HG03457 (cell line): ENCODE measurements at regions not wholly inside any gene's neighbourhood (a gene's known extent, or its start where the extent isn't known, plus 50 kb on each side); places are given as distances from the start of the nearest gene placed in this dataset.

Source experiments
- ATAC-seq: cut with Tn5 transposase; IDR thresholded peaks from one replicate; pipeline ENCODE4 v1.9.1; 2021; ENCODE audit warnings: moderate number of reproducible peaks; ENCODE audit not compliant: unreplicated experiment

DNA sequence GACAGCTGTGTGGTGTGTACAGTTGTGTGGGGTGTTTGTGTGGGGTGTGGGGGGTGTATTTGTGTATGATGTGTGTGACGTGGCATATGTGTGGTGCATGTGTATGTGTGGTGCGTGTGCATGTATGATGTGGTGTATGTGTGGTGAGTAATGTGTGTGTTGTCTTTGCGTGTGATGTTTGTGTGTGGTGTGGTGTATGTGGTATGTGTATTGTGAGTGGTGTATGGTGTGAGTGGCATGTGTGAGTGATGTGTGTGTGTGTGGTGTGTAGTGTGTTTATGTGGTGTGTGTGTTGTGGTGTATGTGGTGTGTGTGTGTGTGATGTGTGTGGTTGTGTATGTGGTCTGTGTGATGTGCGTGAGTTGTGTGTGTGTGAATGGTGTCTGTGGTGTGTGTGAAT is 191.1 kb downstream of the MELK start:
- ATAC-seq = no peak

DNA sequence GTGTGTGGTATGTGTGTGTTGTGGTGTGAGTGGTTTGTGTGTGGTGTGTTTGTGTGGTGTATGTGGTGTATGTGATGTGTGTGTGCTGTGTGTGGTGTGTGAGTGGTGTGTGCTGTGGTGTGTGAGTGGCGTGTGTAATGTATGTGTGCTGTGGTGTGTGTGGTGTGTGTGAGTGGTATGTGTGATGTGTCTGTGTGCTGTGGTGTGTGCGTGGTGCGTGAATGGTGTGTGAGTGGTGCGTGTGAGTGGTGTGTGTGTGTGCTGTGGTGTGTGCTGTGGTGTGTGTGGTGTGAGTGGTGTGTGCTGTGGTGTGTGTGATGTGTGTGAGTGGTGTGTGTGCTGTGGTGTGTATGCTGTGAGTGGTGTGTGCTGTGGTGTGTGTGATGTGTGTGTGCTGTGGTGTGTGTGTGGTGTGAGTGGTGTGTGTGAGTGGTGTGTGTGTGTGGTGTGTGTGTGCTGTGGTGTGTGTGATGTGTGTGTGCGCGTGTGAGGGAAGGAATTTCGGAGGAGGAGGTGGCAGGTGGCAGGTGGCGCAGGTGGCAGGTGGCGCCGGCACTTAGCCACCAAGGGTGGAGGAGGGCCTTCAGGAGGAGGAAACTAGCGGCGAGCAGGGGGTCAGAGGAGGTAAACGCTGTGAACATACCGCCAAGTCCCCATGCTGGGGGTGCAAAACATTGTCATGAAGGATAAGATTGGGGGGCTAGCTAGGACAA is 191.8 kb downstream of the MELK start:
- no peak for ATAC-seq

DNA sequence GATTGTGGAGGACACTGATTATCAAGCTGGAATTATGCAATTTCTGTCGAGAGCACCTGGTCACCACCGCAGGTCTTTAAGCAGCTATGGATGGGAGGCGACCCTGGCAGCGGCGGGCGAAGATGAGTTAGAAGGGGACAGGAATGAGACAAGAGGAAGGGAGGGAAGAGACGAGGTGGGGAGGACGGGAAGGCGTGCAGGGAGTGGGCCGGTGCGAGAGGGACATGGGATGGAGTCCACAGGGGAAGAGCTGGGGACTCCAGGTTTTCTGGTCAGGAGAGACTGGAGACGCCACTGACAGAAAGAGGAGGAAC is 192.3 kb downstream of the MELK start:
- ATAC-seq = no peak

- peak; percentile 96 for ATAC-seq
Measured at GRCh38 chr9:36765468-36766341, 193.0 kb downstream of the MELK start.

DNA sequence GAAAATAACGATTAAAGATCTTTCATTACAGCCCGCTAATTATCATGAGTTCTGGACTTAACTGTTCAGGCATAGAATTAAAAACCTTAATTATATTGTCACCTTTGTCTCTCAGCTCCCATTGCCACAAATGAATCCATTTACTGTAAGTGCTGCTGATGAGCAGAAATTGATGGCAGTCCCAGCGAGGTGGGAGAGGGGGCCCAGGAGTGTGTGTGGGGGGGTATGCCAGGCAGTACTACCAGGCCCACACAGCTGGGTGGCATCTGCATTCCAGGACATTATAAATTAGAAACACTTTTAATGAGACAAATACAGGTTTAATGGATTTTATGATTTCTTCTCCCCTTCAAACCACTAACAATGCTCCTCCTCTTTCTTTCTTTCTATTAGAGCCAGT is 196.0 kb downstream of the MELK start:
- no peak for ATAC-seq

DNA sequence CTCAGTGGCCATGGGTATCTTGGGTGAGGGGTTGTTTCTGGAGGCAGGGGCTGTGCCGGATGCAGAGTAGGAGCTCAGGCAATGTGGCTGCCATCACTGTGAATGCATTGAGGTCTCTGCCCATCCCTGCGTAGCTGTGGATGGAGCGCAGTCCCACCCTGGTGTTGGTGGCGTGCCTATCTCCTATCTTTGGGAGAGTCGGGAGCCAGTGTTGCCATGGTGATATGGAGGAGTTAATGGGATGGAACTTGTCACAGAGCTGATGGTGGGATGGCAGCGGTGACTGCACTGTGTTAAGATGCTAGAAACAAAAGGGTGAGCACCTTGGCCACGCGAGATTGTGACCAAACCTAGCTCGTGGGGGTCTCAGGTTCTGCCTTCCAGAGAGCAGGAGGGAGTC is 197.3 kb downstream of the MELK start:
- no peak for ATAC-seq

DNA sequence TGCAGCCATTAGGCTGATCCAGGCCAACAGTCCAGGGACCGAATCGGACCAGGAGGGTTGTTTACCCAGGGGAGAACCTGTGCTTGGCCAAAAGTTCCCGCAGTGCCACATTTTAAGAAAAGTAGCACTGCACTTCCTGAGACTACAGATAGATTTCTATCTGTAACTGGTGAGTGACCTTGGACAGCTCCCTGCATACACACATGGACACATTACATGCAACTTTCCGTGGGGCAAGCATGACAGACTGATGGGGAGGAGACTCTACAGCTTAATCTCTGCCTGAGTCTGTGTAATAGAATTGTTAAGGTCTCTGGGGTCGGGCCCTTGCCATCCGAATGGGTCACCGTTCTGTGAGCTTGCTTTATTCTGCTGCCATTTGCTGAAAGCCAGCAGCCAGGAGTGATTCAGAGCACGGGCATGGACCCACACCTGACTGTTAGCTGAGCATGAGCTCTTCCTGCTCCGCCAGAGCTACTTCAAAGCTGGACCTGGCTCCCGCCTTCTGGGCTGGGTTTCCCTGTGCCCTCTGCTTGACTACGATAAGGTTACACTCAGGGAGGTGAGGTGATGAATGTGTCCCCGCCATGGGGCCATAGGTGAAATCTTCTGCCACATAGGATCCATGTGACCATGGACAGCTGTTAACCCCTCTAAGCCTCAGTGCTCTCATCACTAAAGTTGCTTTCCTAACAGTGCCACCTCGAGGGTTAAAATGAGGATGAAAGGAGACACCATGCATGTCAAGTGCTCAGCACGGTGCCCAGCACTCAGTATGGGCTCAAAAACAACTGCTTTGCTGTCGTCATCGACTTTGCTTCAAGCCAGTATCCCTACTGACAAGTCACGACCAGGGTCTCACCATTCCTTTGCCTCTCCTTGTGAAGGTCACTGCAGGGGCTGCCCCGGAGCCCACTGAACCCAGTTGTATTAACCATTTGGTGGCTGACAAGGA is 200.0 kb downstream of the MELK start:
- no peak for ATAC-seq

- ATAC-seq = no peak
Measured at GRCh38 chr9:36778682-36779081, 206.0 kb downstream of the MELK start.

GRCh38 chr9:36779582-36779981 is 206.9 kb downstream of the MELK start:
- ATAC-seq = no peak

- ATAC-seq = no peak
Measured at GRCh38 chr9:36780186-36780585, 207.5 kb downstream of the MELK start.

GRCh38 chr9:36781533-36781932 is 208.8 kb downstream of the MELK start:
- no peak for ATAC-seq
